ENCODE measurements at regions not wholly inside any gene's neighbourhood (a gene's known extent, or its start where the extent isn't known, plus 50 kb on each side); places are given as distances from the start of the nearest gene placed in this dataset.
"Not testable (repeated sequence)": the region's sequence is repeated elsewhere in the genome, so short reads cannot be mapped to it uniquely, and the experiment has no call there.

GRCh38 chr6:51008693-51009092 is 190.0 kb downstream of the TFAP2B start:
- TF ChIP-seq, protein P1, sequence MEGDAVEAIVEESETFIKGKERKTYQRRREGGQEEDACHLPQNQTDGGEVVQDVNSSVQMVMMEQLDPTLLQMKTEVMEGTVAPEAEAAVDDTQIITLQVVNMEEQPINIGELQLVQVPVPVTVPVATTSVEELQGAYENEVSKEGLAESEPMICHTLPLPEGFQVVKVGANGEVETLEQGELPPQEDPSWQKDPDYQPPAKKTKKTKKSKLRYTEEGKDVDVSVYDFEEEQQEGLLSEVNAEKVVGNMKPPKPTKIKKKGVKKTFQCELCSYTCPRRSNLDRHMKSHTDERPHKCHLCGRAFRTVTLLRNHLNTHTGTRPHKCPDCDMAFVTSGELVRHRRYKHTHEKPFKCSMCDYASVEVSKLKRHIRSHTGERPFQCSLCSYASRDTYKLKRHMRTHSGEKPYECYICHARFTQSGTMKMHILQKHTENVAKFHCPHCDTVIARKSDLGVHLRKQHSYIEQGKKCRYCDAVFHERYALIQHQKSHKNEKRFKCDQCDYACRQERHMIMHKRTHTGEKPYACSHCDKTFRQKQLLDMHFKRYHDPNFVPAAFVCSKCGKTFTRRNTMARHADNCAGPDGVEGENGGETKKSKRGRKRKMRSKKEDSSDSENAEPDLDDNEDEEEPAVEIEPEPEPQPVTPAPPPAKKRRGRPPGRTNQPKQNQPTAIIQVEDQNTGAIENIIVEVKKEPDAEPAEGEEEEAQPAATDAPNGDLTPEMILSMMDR (IDR thresholded peaks at IDR 0.05): not testable (repeated sequence)
- not testable (repeated sequence) for TF ChIP-seq POLR2A, EP300, POLR2AphosphoS5 (IDR thresholded peaks at IDR 0.05)

All from stomach (tissue), 4 donors.